ENCODE measurements at regions not wholly inside any gene's neighbourhood (a gene's known extent, or its start where the extent isn't known, plus 50 kb on each side); places are given as distances from the start of the nearest gene placed in this dataset.
A peak's percentile ranks its signal among the peaks of the same experiment; 100 is the strongest.

GRCh38 chr11:8812438-8812837 is 98.6 kb upstream of the AKIP1 start:
- Mint-ChIP-seq H3K36me3 (no peaks in the 10 kb centered on the region), H3K27ac (peak overlapping the region in 1 of 7 donors; percentile 9), H3K4me3 (no peak overlapping the region), H3K27me3 (ENCODE audit: low read depth in 3 of 3) (peaks cover 3 to 15% (median 8%) of the 10 kb centered on the region in 3 donors), H3K9me3 (peaks cover 0 to 3% (median 0%) of the 10 kb centered on the region in 7 donors), H3K4me1 (peaks cover 21% of the 10 kb centered on the region)
- Histone ChIP-seq H3K4me2 (replicated peaks; ENCODE audit: extremely low read depth, low read length, poor library complexity, severe bottlenecking) (no peak overlapping the region), H3K27me3 (ENCODE audit: control insufficient read depth in 2 of 2, insufficient read depth in 2 of 2, low read length in 2 of 2) (peaks cover 0 to 2% of the 10 kb centered on the region in 2 donors), H3K9ac (ENCODE audit: insufficient read depth, low read length, poor library complexity, severe bottlenecking) (no peak overlapping the region), H3K27ac (ENCODE audit: low read depth in 1 of 2, low read length in 2 of 2) (no peak overlapping the region), H3K9me3 (replicated peaks in 1 of 2; ENCODE audit: control insufficient read depth in 1 of 2, insufficient read depth in 1 of 2, low read length in 2 of 2) (no peaks in the 10 kb centered on the region), H3K36me3 (replicated peaks in 1 of 2; ENCODE audit: control insufficient read depth in 1 of 2, insufficient read depth in 2 of 2, low read length in 2 of 2) (no peaks in the 10 kb centered on the region), H3K79me2 (ENCODE audit: insufficient read depth, low read length) (no peaks in the 10 kb centered on the region), H3K4me3 (replicated peaks in 1 of 3; ENCODE audit: low read depth in 2 of 3, low read length in 3 of 3) (no peak overlapping the region), H4K20me1 (ENCODE audit: insufficient read depth, low read length) (no peaks in the 10 kb centered on the region), H3K4me1 (ENCODE audit: control insufficient read depth in 1 of 2, insufficient read depth in 2 of 2, low read length in 2 of 2) (peaks cover 14 to 18% of the 10 kb centered on the region in 2 donors), H2AFZ (ENCODE audit: insufficient read depth, low read depth, low read length, poor library complexity, severe bottlenecking) (peak overlapping the region; percentile 41)
- no peak for TF ChIP-seq CTCF (IDR thresholded peaks at IDR 0.05)
- peak; percentile 57 to 77 (median 62) for DNase-seq
- WGBS (ENCODE audit: insufficient coverage) = 0% methylated on average over 1 of the region's 3 CpGs
- intact Hi-C loops (cut with micrococcal nuclease) = no loop called here

- H3K79me2 ChIP-seq (ENCODE audit: insufficient read depth, low read length) = no peaks in the 10 kb centered on the region
- Mint-ChIP-seq H3K4me1 (peaks cover 21% of the 10 kb centered on the region), H3K27ac (no peak overlapping the region), H3K27me3 (ENCODE audit: low read depth in 3 of 3) (peaks cover 4 to 15% (median 8%) of the 10 kb centered on the region in 3 donors), H3K4me3 (no peak overlapping the region), H3K9me3 (peaks cover 0 to 3% (median 0%) of the 10 kb centered on the region in 7 donors), H3K36me3 (no peaks in the 10 kb centered on the region)
- peaks cover 0 to 2% of the 10 kb centered on the region in 2 donors for H3K27me3 ChIP-seq (ENCODE audit: control insufficient read depth in 2 of 2, insufficient read depth in 2 of 2, low read length in 2 of 2)
- no CpG with 5 or more reads among the region's 1 CpG for WGBS (ENCODE audit: insufficient coverage)
- no peaks in the 10 kb centered on the region for H4K20me1 ChIP-seq (ENCODE audit: insufficient read depth, low read length)
- intact Hi-C loops (cut with micrococcal nuclease) = no loop called here
- peaks cover 14 to 18% of the 10 kb centered on the region in 2 donors for H3K4me1 ChIP-seq (ENCODE audit: control insufficient read depth in 1 of 2, insufficient read depth in 2 of 2, low read length in 2 of 2)
- peak; percentile 29 to 54 (median 47) for DNase-seq
- H3K9ac ChIP-seq (ENCODE audit: insufficient read depth, low read length, poor library complexity, severe bottlenecking) = no peak overlapping the region
- no peaks in the 10 kb centered on the region for H3K36me3 ChIP-seq (replicated peaks in 1 of 2; ENCODE audit: control insufficient read depth in 1 of 2, insufficient read depth in 2 of 2, low read length in 2 of 2)
- no peak overlapping the region for H3K27ac ChIP-seq (ENCODE audit: low read depth in 1 of 2, low read length in 2 of 2)
- no peak overlapping the region for H3K4me2 ChIP-seq (replicated peaks; ENCODE audit: extremely low read depth, low read length, poor library complexity, severe bottlenecking)
- peak; percentile 85 for TF ChIP-seq CTCF (IDR thresholded peaks at IDR 0.05)
- H3K9me3 ChIP-seq (replicated peaks in 1 of 2; ENCODE audit: control insufficient read depth in 1 of 2, insufficient read depth in 1 of 2, low read length in 2 of 2) = no peaks in the 10 kb centered on the region
- H2AFZ ChIP-seq (ENCODE audit: insufficient read depth, low read depth, low read length, poor library complexity, severe bottlenecking) = peak overlapping the region; percentile 31
- H3K4me3 ChIP-seq (replicated peaks in 1 of 3; ENCODE audit: low read depth in 2 of 3, low read length in 3 of 3) = no peak overlapping the region
These were observed 97.3 kb upstream of the AKIP1 start for GRCh38 chr11:8813658-8814057.

Data from CD14-positive monocyte (primary cell).